Neural cell (in vitro differentiated cells): ENCODE measurements at regions not wholly inside any gene's neighbourhood (a gene's known extent, or its start where the extent isn't known, plus 50 kb on each side); places are given as distances from the start of the nearest gene placed in this dataset.

Experiments
- EP300 ChIP-seq: fragments of 450-650 bp; conservative IDR thresholded peaks from 2 replicates; pipeline ENCODE4 v1.6.1; 2014; ENCODE audit warnings: antibody characterized with exemption, mild to moderate bottlenecking, moderate library complexity; ENCODE audit not compliant: poor library complexity, severe bottlenecking
- EZH2 ChIP-seq: fragments of 200-600, 300-800 bp; shearing (Covaris generic), sonication (generic); IDR thresholded peaks from 2 replicates; pipeline ENCODE4 v1.6.1; 2014; ENCODE audit warnings: antibody characterized with exemption, low read length, borderline replicate concordance, mild to moderate bottlenecking; ENCODE audit not compliant: insufficient read depth, poor library complexity, severe bottlenecking
- POLR2AphosphoS5 ChIP-seq: IDR thresholded peaks from 2 replicates; pipeline ENCODE4 v1.6.1; 2012
- RAD21 ChIP-seq: fragments of 450-650 bp; conservative IDR thresholded peaks from 2 replicates; pipeline ENCODE4 v1.6.1; 2014; ENCODE audit warnings: antibody characterized with exemption, mild to moderate bottlenecking, moderate library complexity
- TF ChIP-seq, protein P1 (sequence below): fragments of 450-650 bp; IDR thresholded peaks from 2 replicates; pipeline ENCODE4 v1.5.1; 2014; ENCODE audit warnings: antibody characterized with exemption, mild to moderate bottlenecking, moderate library complexity; ENCODE audit not compliant: poor library complexity, severe bottlenecking
- TF ChIP-seq, protein P2 (sequence below): IDR thresholded peaks from 2 replicates; pipeline ENCODE4 v1.6.1; 2012; ENCODE audit warnings: borderline replicate concordance

DNA sequence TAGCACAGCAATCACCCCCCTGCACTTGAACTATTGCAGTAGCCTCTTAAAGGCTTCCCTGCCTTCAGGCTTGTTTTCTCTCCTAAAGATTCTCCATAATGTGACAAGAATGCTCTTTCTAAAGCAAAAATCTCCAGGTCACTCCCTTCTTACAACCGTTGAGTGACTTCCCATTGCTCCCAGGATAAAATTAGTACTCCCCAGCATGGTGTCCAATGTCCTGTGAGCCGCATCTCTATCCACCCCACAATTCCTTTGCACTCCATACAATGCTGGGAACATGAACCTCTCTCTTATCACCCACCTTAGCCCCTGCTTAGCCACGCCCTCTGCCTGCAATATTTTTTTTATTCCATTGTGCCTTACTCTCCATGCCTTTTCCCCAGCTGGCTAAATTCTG is 85.7 kb upstream of the SHISA3 start:
- TF ChIP-seq, protein P1, sequence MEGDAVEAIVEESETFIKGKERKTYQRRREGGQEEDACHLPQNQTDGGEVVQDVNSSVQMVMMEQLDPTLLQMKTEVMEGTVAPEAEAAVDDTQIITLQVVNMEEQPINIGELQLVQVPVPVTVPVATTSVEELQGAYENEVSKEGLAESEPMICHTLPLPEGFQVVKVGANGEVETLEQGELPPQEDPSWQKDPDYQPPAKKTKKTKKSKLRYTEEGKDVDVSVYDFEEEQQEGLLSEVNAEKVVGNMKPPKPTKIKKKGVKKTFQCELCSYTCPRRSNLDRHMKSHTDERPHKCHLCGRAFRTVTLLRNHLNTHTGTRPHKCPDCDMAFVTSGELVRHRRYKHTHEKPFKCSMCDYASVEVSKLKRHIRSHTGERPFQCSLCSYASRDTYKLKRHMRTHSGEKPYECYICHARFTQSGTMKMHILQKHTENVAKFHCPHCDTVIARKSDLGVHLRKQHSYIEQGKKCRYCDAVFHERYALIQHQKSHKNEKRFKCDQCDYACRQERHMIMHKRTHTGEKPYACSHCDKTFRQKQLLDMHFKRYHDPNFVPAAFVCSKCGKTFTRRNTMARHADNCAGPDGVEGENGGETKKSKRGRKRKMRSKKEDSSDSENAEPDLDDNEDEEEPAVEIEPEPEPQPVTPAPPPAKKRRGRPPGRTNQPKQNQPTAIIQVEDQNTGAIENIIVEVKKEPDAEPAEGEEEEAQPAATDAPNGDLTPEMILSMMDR: no peak
- TF ChIP-seq, protein P2, sequence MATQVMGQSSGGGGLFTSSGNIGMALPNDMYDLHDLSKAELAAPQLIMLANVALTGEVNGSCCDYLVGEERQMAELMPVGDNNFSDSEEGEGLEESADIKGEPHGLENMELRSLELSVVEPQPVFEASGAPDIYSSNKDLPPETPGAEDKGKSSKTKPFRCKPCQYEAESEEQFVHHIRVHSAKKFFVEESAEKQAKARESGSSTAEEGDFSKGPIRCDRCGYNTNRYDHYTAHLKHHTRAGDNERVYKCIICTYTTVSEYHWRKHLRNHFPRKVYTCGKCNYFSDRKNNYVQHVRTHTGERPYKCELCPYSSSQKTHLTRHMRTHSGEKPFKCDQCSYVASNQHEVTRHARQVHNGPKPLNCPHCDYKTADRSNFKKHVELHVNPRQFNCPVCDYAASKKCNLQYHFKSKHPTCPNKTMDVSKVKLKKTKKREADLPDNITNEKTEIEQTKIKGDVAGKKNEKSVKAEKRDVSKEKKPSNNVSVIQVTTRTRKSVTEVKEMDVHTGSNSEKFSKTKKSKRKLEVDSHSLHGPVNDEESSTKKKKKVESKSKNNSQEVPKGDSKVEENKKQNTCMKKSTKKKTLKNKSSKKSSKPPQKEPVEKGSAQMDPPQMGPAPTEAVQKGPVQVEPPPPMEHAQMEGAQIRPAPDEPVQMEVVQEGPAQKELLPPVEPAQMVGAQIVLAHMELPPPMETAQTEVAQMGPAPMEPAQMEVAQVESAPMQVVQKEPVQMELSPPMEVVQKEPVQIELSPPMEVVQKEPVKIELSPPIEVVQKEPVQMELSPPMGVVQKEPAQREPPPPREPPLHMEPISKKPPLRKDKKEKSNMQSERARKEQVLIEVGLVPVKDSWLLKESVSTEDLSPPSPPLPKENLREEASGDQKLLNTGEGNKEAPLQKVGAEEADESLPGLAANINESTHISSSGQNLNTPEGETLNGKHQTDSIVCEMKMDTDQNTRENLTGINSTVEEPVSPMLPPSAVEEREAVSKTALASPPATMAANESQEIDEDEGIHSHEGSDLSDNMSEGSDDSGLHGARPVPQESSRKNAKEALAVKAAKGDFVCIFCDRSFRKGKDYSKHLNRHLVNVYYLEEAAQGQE: no peak
- no peak for TF ChIP-seq POLR2AphosphoS5
- TF ChIP-seq EP300: no peak
- no peak for TF ChIP-seq EZH2
- TF ChIP-seq RAD21: no peak
